ENCODE measurements at regions not wholly inside any gene's neighbourhood (a gene's known extent, or its start where the extent isn't known, plus 50 kb on each side); places are given as distances from the start of the nearest gene placed in this dataset.
"Not testable (repeated sequence)": the region's sequence is repeated elsewhere in the genome, so short reads cannot be mapped to it uniquely, and the experiment has no call there.

- Histone ChIP-seq H3K14ac (ENCODE audit: low read length) (no peak overlapping the region), H3K27me3 (ENCODE audit: insufficient read depth, low read length) (no peaks in the 10 kb centered on the region), H3K27ac (ENCODE audit: low read depth, low read length) (no peak overlapping the region), H3K18ac (ENCODE audit: low read length) (no peak overlapping the region), H3K4me2 (ENCODE audit: low read length) (no peak overlapping the region), H3K79me2 (ENCODE audit: control insufficient read depth, insufficient read depth, low read length, poor library complexity) (no peaks in the 10 kb centered on the region), H3K9me3 (ENCODE audit: insufficient read depth, low read depth, low read length) (peaks cover 1% of the 10 kb centered on the region), H4K12ac (ENCODE audit: low read depth, low read length) (no peak overlapping the region), H3K4ac (ENCODE audit: low read depth, low read length) (no peak overlapping the region), H3K79me1 (ENCODE audit: low read length) (no peaks in the 10 kb centered on the region), H4K91ac (ENCODE audit: low read depth, low read length) (no peak overlapping the region), H2AK5ac (ENCODE audit: low read length) (no peak overlapping the region), H3K36me3 (ENCODE audit: control insufficient read depth in 1 of 2, insufficient read depth in 2 of 2, low read length in 2 of 2) (no peaks in the 10 kb centered on the region), H3K4me1 (ENCODE audit: control insufficient read depth in 1 of 2, insufficient read depth in 2 of 2, low read length in 2 of 2) (no peaks in the 10 kb centered on the region), H2BK5ac (ENCODE audit: low read depth, low read length, poor library complexity) (no peak overlapping the region), H3K4me3 (ENCODE audit: low read depth, low read length) (no peak overlapping the region), H3K9ac (ENCODE audit: low read length) (no peak overlapping the region), H2BK12ac (ENCODE audit: low read length) (no peak overlapping the region), H3K23ac (ENCODE audit: low read length) (no peak overlapping the region), H2BK120ac (ENCODE audit: insufficient read depth, low read length, poor library complexity) (no peak overlapping the region), H4K8ac (ENCODE audit: low read depth, low read length) (no peak overlapping the region), H2AFZ (ENCODE audit: insufficient read depth, low read length, poor library complexity) (no peak overlapping the region)
- WGBS (ENCODE audit: extremely low coverage, insufficient coverage, insufficient read length) = no CpG with 5 or more reads among the region's 16 CpGs
- DNase-seq = no peak
Observed at GRCh38 chr14:25680934-25681333, 631.0 kb upstream of the STXBP6 start.

- not testable (repeated sequence) for H3K4me3 ChIP-seq (ENCODE audit: low read depth, low read length); H2BK12ac ChIP-seq (ENCODE audit: low read length); H3K18ac ChIP-seq (ENCODE audit: low read length); H3K23ac ChIP-seq (ENCODE audit: low read length); H2BK5ac ChIP-seq (ENCODE audit: low read depth, low read length, poor library complexity); H2AFZ ChIP-seq (ENCODE audit: insufficient read depth, low read length, poor library complexity); H4K8ac ChIP-seq (ENCODE audit: low read depth, low read length); H3K27me3 ChIP-seq (ENCODE audit: insufficient read depth, low read length); H3K4me1 ChIP-seq (ENCODE audit: control insufficient read depth in 1 of 2, insufficient read depth in 2 of 2, low read length in 2 of 2); H3K14ac ChIP-seq (ENCODE audit: low read length); H3K4ac ChIP-seq (ENCODE audit: low read depth, low read length); DNase-seq; H3K9ac ChIP-seq (ENCODE audit: low read length); H3K36me3 ChIP-seq (ENCODE audit: control insufficient read depth in 1 of 2, insufficient read depth in 2 of 2, low read length in 2 of 2); H3K27ac ChIP-seq (ENCODE audit: low read depth, low read length); H3K79me2 ChIP-seq (ENCODE audit: control insufficient read depth, insufficient read depth, low read length, poor library complexity); H3K4me2 ChIP-seq (ENCODE audit: low read length); H2AK5ac ChIP-seq (ENCODE audit: low read length); H2BK120ac ChIP-seq (ENCODE audit: insufficient read depth, low read length, poor library complexity); H3K79me1 ChIP-seq (ENCODE audit: low read length); H4K91ac ChIP-seq (ENCODE audit: low read depth, low read length); H4K12ac ChIP-seq (ENCODE audit: low read depth, low read length); H3K9me3 ChIP-seq (ENCODE audit: insufficient read depth, low read depth, low read length)
- WGBS (ENCODE audit: extremely low coverage, insufficient coverage, insufficient read length) = no CpG with 5 or more reads among the region's 4 CpGs
Observed at GRCh38 chr14:25680511-25680910, 630.6 kb upstream of the STXBP6 start.

GRCh38 chr14:25677111-25677510 lies 627.2 kb upstream of the STXBP6 start:
- no peak overlapping the region for H4K12ac ChIP-seq (ENCODE audit: low read depth, low read length)
- H3K4me2 ChIP-seq (ENCODE audit: low read length) = no peak overlapping the region
- H3K27ac ChIP-seq (ENCODE audit: low read depth, low read length) = no peak overlapping the region
- WGBS (ENCODE audit: extremely low coverage, insufficient coverage, insufficient read length) = no CpG with 5 or more reads among the region's 3 CpGs
- no peak overlapping the region for H3K9ac ChIP-seq (ENCODE audit: low read length)
- H3K27me3 ChIP-seq (ENCODE audit: insufficient read depth, low read length) = no peaks in the 10 kb centered on the region
- no peak for DNase-seq
- H4K8ac ChIP-seq (ENCODE audit: low read depth, low read length) = no peak overlapping the region
- no peak overlapping the region for H2BK5ac ChIP-seq (ENCODE audit: low read depth, low read length, poor library complexity)
- no peak overlapping the region for H3K4me3 ChIP-seq (ENCODE audit: low read depth, low read length)
- no peak overlapping the region for H3K4ac ChIP-seq (ENCODE audit: low read depth, low read length)
- no peaks in the 10 kb centered on the region for H3K4me1 ChIP-seq (ENCODE audit: control insufficient read depth in 1 of 2, insufficient read depth in 2 of 2, low read length in 2 of 2)
- no peak overlapping the region for H4K91ac ChIP-seq (ENCODE audit: low read depth, low read length)
- H2AFZ ChIP-seq (ENCODE audit: insufficient read depth, low read length, poor library complexity) = no peak overlapping the region
- H3K18ac ChIP-seq (ENCODE audit: low read length) = no peak overlapping the region
- H2BK12ac ChIP-seq (ENCODE audit: low read length) = no peak overlapping the region
- H2BK120ac ChIP-seq (ENCODE audit: insufficient read depth, low read length, poor library complexity) = no peak overlapping the region
- H3K79me2 ChIP-seq (ENCODE audit: control insufficient read depth, insufficient read depth, low read length, poor library complexity) = no peaks in the 10 kb centered on the region
- H3K9me3 ChIP-seq (ENCODE audit: insufficient read depth, low read depth, low read length) = peaks cover 1% of the 10 kb centered on the region
- H3K79me1 ChIP-seq (ENCODE audit: low read length) = no peaks in the 10 kb centered on the region
- H3K36me3 ChIP-seq (ENCODE audit: control insufficient read depth in 1 of 2, insufficient read depth in 2 of 2, low read length in 2 of 2) = no peaks in the 10 kb centered on the region
- no peak overlapping the region for H3K23ac ChIP-seq (ENCODE audit: low read length)
- no peak overlapping the region for H3K14ac ChIP-seq (ENCODE audit: low read length)
- no peak overlapping the region for H2AK5ac ChIP-seq (ENCODE audit: low read length)

- no peaks in the 10 kb centered on the region for H3K79me1 ChIP-seq (ENCODE audit: low read length)
- no peaks in the 10 kb centered on the region for H3K79me2 ChIP-seq (ENCODE audit: control insufficient read depth, insufficient read depth, low read length, poor library complexity)
- no peaks in the 10 kb centered on the region for H3K9me3 ChIP-seq (ENCODE audit: insufficient read depth, low read depth, low read length)
- H3K14ac ChIP-seq (ENCODE audit: low read length) = no peak overlapping the region
- H3K4ac ChIP-seq (ENCODE audit: low read depth, low read length) = no peak overlapping the region
- no peak for DNase-seq
- no peak overlapping the region for H3K4me3 ChIP-seq (ENCODE audit: low read depth, low read length)
- H3K27ac ChIP-seq (ENCODE audit: low read depth, low read length) = no peak overlapping the region
- no peak overlapping the region for H2BK12ac ChIP-seq (ENCODE audit: low read length)
- no peak overlapping the region for H4K8ac ChIP-seq (ENCODE audit: low read depth, low read length)
- H3K23ac ChIP-seq (ENCODE audit: low read length) = no peak overlapping the region
- no peak overlapping the region for H2AFZ ChIP-seq (ENCODE audit: insufficient read depth, low read length, poor library complexity)
- H4K91ac ChIP-seq (ENCODE audit: low read depth, low read length) = no peak overlapping the region
- no peak overlapping the region for H4K12ac ChIP-seq (ENCODE audit: low read depth, low read length)
- no peak overlapping the region for H3K4me2 ChIP-seq (ENCODE audit: low read length)
- H2AK5ac ChIP-seq (ENCODE audit: low read length) = no peak overlapping the region
- H3K36me3 ChIP-seq (ENCODE audit: control insufficient read depth in 1 of 2, insufficient read depth in 2 of 2, low read length in 2 of 2) = no peaks in the 10 kb centered on the region
- no peak overlapping the region for H2BK120ac ChIP-seq (ENCODE audit: insufficient read depth, low read length, poor library complexity)
- no peaks in the 10 kb centered on the region for H3K27me3 ChIP-seq (ENCODE audit: insufficient read depth, low read length)
- H2BK5ac ChIP-seq (ENCODE audit: low read depth, low read length, poor library complexity) = no peak overlapping the region
- WGBS (ENCODE audit: extremely low coverage, insufficient coverage, insufficient read length) = no CpG with 5 or more reads among the region's 2 CpGs
- H3K18ac ChIP-seq (ENCODE audit: low read length) = no peak overlapping the region
- no peak overlapping the region for H3K9ac ChIP-seq (ENCODE audit: low read length)
- H3K4me1 ChIP-seq (ENCODE audit: control insufficient read depth in 1 of 2, insufficient read depth in 2 of 2, low read length in 2 of 2) = no peaks in the 10 kb centered on the region
Observed at GRCh38 chr14:25667387-25667786, 617.4 kb upstream of the STXBP6 start.
